ENCODE measurements at regions not wholly inside any gene's neighbourhood (a gene's known extent, or its start where the extent isn't known, plus 50 kb on each side); places are given as distances from the start of the nearest gene placed in this dataset.

GRCh38 chr13:36764536-36764935, 54.5 kb upstream of the RFXAP start:
- no peak for DNase-seq (ENCODE audit: low read depth)
- no peak for TF ChIP-seq CTCF (IDR thresholded peaks at IDR 0.05; ENCODE audit: insufficient read depth, low read depth, low read length)
- no peak overlapping the region for H3K4me3 ChIP-seq (ENCODE audit: low read depth, low read length)

- no peak for TF ChIP-seq CTCF (IDR thresholded peaks at IDR 0.05; ENCODE audit: insufficient read depth, low read depth, low read length)
- H3K4me3 ChIP-seq (ENCODE audit: low read depth, low read length): no peak overlapping the region
- no peak for DNase-seq (ENCODE audit: low read depth)
These were observed 54.1 kb upstream of the RFXAP start for GRCh38 chr13:36764957-36765356.

GRCh38 chr13:36766295-36766694, 52.7 kb upstream of the RFXAP start:
- peak; percentile 44 for DNase-seq (ENCODE audit: low read depth)
- TF ChIP-seq CTCF (IDR thresholded peaks at IDR 0.05; ENCODE audit: insufficient read depth, low read depth, low read length): no peak
- no peak overlapping the region for H3K4me3 ChIP-seq (ENCODE audit: low read depth, low read length)

- TF ChIP-seq CTCF (IDR thresholded peaks at IDR 0.05; ENCODE audit: insufficient read depth, low read depth, low read length): no peak
- no peak for DNase-seq (ENCODE audit: low read depth)
- H3K4me3 ChIP-seq (ENCODE audit: low read depth, low read length): no peak overlapping the region
These were observed 51.7 kb upstream of the RFXAP start for GRCh38 chr13:36767276-36767675.

- DNase-seq (ENCODE audit: low read depth): no peak
- no peak for TF ChIP-seq CTCF (IDR thresholded peaks at IDR 0.05; ENCODE audit: insufficient read depth, low read depth, low read length)
- H3K4me3 ChIP-seq (ENCODE audit: low read depth, low read length): no peak overlapping the region
These were observed 49.9 kb upstream of the RFXAP start for GRCh38 chr13:36769126-36769525.

Measured in fibroblast of villous mesenchyme (primary cell).